ENCODE measurements at regions not wholly inside any gene's neighbourhood (a gene's known extent, or its start where the extent isn't known, plus 50 kb on each side); places are given as distances from the start of the nearest gene placed in this dataset.

DNA sequence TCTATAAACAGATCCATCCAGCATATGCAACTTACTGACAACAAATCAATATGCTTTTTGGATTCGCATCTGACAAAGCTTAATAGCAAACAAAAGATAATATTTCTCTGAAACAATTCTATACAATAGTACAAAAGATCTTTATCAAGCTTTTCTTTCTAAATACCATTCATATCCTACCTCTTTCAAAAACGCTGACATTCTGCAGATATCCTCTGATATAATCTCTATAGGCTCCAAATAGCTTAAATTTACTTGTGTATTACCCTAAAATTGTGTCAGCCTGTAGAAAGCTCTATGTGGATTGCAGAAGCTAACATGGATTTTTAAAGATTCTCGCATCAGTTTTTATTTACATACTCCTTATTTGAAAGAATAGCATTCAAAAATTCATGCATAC, 260.6 kb downstream of the GASK1B start:
- TF ChIP-seq EZH2 (IDR thresholded peaks at IDR 0.05) (no peak), POLR2AphosphoS5 (IDR thresholded peaks at IDR 0.05; ENCODE audit: borderline replicate concordance, low read depth, low read length) (no peak)

Data from SK-N-MC (cell line).